ENCODE measurements at regions not wholly inside any gene's neighbourhood (a gene's known extent, or its start where the extent isn't known, plus 50 kb on each side); places are given as distances from the start of the nearest gene placed in this dataset.

GRCh38 chr14:55957950-55958349 is 160.3 kb upstream of the PELI2 start:
- Histone ChIP-seq H3K79me2 (ENCODE audit: control insufficient read depth, insufficient read depth, low read length) (no peaks in the 10 kb centered on the region), H3K9me3 (ENCODE audit: control insufficient read depth, insufficient read depth, low read depth, low read length) (no peaks in the 10 kb centered on the region), H3K9ac (ENCODE audit: insufficient read depth, low read length) (no peak overlapping the region), H3K4me1 (ENCODE audit: control insufficient read depth, extremely low read depth, insufficient read depth, low read length) (no peaks in the 10 kb centered on the region), H3K27ac (ENCODE audit: insufficient read depth, low read length) (no peak overlapping the region), H2AFZ (ENCODE audit: low read length) (no peak overlapping the region), H3K36me3 (ENCODE audit: control insufficient read depth, insufficient read depth, low read length) (no peaks in the 10 kb centered on the region), H3K4me2 (ENCODE audit: extremely low read depth, insufficient read depth, low read length) (no peak overlapping the region), H3K27me3 (ENCODE audit: control insufficient read depth, insufficient read depth, low read length) (no peaks in the 10 kb centered on the region), H4K20me1 (ENCODE audit: control insufficient read depth, extremely low read depth, insufficient read depth, low read length) (no peaks in the 10 kb centered on the region), H3K4me3 (replicated peaks in 1 of 4; ENCODE audit: control extremely low read depth in 1 of 4, insufficient read depth in 1 of 4, low read depth in 3 of 4, low read length in 4 of 4) (no peak overlapping the region)
- peak in 1 of 2 donors; percentile 47 for DNase-seq (ENCODE audit: low read depth in 2 of 2)
- no peak for TF ChIP-seq EZH2 (IDR thresholded peaks at IDR 0.05; ENCODE audit: low read length, missing control alignments)
- no peak for TF ChIP-seq CTCF (conservative IDR thresholded peaks at IDR 0.05 in 1 of 2, IDR thresholded peaks at IDR 0.05 in 1 of 2; ENCODE audit: low read depth in 1 of 2, low read length in 2 of 2)

- TF ChIP-seq CTCF (conservative IDR thresholded peaks at IDR 0.05 in 1 of 2, IDR thresholded peaks at IDR 0.05 in 1 of 2; ENCODE audit: low read depth in 1 of 2, low read length in 2 of 2) (no peak), EZH2 (IDR thresholded peaks at IDR 0.05; ENCODE audit: low read length, missing control alignments) (no peak)
- Histone ChIP-seq H3K27me3 (ENCODE audit: control insufficient read depth, insufficient read depth, low read length) (peaks cover 2% of the 10 kb centered on the region), H3K4me1 (ENCODE audit: control insufficient read depth, extremely low read depth, insufficient read depth, low read length) (no peaks in the 10 kb centered on the region), H3K27ac (ENCODE audit: insufficient read depth, low read length) (no peak overlapping the region), H2AFZ (ENCODE audit: low read length) (no peak overlapping the region), H3K9me3 (ENCODE audit: control insufficient read depth, insufficient read depth, low read depth, low read length) (no peaks in the 10 kb centered on the region), H3K79me2 (ENCODE audit: control insufficient read depth, insufficient read depth, low read length) (no peaks in the 10 kb centered on the region), H3K4me2 (ENCODE audit: extremely low read depth, insufficient read depth, low read length) (no peak overlapping the region), H4K20me1 (ENCODE audit: control insufficient read depth, extremely low read depth, insufficient read depth, low read length) (no peaks in the 10 kb centered on the region), H3K4me3 (replicated peaks in 1 of 4; ENCODE audit: control extremely low read depth in 1 of 4, insufficient read depth in 1 of 4, low read depth in 3 of 4, low read length in 4 of 4) (no peak overlapping the region), H3K36me3 (ENCODE audit: control insufficient read depth, insufficient read depth, low read length) (no peaks in the 10 kb centered on the region), H3K9ac (ENCODE audit: insufficient read depth, low read length) (no peak overlapping the region)
- no peak for DNase-seq (ENCODE audit: low read depth in 2 of 2)
These were observed 154.9 kb upstream of the PELI2 start for GRCh38 chr14:55963295-55963694.

GRCh38 chr14:55964091-55964490 is 154.1 kb upstream of the PELI2 start:
- TF ChIP-seq CTCF (conservative IDR thresholded peaks at IDR 0.05 in 1 of 2, IDR thresholded peaks at IDR 0.05 in 1 of 2; ENCODE audit: low read depth in 1 of 2, low read length in 2 of 2) (no peak), EZH2 (IDR thresholded peaks at IDR 0.05; ENCODE audit: low read length, missing control alignments) (no peak)
- Histone ChIP-seq H3K4me1 (ENCODE audit: control insufficient read depth, extremely low read depth, insufficient read depth, low read length) (no peaks in the 10 kb centered on the region), H3K27me3 (ENCODE audit: control insufficient read depth, insufficient read depth, low read length) (peaks cover 2% of the 10 kb centered on the region), H2AFZ (ENCODE audit: low read length) (no peak overlapping the region), H3K9me3 (ENCODE audit: control insufficient read depth, insufficient read depth, low read depth, low read length) (no peaks in the 10 kb centered on the region), H4K20me1 (ENCODE audit: control insufficient read depth, extremely low read depth, insufficient read depth, low read length) (no peaks in the 10 kb centered on the region), H3K79me2 (ENCODE audit: control insufficient read depth, insufficient read depth, low read length) (no peaks in the 10 kb centered on the region), H3K36me3 (ENCODE audit: control insufficient read depth, insufficient read depth, low read length) (no peaks in the 10 kb centered on the region), H3K4me2 (ENCODE audit: extremely low read depth, insufficient read depth, low read length) (no peak overlapping the region), H3K27ac (ENCODE audit: insufficient read depth, low read length) (no peak overlapping the region), H3K9ac (ENCODE audit: insufficient read depth, low read length) (no peak overlapping the region), H3K4me3 (replicated peaks in 1 of 4; ENCODE audit: control extremely low read depth in 1 of 4, insufficient read depth in 1 of 4, low read depth in 3 of 4, low read length in 4 of 4) (no peak overlapping the region)
- no peak for DNase-seq (ENCODE audit: low read depth in 2 of 2)
